ENCODE measurements at regions not wholly inside any gene's neighbourhood (a gene's known extent, or its start where the extent isn't known, plus 50 kb on each side); places are given as distances from the start of the nearest gene placed in this dataset.

DNA sequence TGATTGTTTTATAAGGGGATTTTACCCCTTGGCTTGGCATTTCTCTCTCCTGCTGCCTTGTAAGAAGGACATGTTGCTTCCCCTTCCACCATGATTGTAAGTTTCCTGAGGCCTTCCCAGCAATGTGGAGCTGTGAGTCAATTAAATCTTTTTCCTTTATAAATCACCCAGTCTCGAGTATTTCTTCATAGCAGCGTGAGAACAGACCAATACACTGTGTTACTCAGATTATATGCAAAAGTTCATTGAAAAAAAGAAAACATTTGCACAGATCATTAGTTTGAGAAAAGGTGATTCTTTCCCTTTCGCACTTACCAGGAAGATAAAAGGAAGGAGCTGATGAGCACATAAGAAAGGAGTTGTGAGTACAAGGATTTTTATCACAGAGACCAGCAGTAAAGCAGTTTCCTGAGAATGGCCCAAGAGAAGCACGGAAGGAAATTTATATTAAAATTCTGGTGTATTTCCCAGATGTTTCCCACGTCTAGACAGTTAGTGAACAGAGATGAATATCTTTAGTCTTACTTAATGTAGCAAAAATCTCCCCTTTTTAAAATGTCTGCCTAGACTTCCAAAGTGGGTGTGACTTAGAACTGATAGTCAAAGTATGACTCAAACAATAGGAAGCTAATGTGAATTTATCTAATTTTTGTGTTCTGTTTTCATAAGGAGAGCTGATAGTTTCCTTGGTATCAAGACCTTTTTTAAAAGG, 431.8 kb upstream of the SGCG start:
- Histone ChIP-seq H3K4me1 (no peaks in the 10 kb centered on the region), H3K27me3 (no peaks in the 10 kb centered on the region), H3K4me3 (no peak overlapping the region), H3K36me3 (no peaks in the 10 kb centered on the region), H3K27ac (no peak overlapping the region), H3K9me3 (peaks cover 0 to 5% (median 0%) of the 10 kb centered on the region in 4 donors)
- intact Hi-C loops (cut with DNase I; ENCODE audit: low total_unique reads): no loop called here
- peak in 1 of 2 donors; percentile 41 for DNase-seq
- TF ChIP-seq, protein P1, sequence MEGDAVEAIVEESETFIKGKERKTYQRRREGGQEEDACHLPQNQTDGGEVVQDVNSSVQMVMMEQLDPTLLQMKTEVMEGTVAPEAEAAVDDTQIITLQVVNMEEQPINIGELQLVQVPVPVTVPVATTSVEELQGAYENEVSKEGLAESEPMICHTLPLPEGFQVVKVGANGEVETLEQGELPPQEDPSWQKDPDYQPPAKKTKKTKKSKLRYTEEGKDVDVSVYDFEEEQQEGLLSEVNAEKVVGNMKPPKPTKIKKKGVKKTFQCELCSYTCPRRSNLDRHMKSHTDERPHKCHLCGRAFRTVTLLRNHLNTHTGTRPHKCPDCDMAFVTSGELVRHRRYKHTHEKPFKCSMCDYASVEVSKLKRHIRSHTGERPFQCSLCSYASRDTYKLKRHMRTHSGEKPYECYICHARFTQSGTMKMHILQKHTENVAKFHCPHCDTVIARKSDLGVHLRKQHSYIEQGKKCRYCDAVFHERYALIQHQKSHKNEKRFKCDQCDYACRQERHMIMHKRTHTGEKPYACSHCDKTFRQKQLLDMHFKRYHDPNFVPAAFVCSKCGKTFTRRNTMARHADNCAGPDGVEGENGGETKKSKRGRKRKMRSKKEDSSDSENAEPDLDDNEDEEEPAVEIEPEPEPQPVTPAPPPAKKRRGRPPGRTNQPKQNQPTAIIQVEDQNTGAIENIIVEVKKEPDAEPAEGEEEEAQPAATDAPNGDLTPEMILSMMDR (IDR thresholded peaks at IDR 0.05): no peak
- WGBS, 5 donors: 54 to 80% (median 67%) methylated on average over 5 of the region's 5 CpGs

DNA sequence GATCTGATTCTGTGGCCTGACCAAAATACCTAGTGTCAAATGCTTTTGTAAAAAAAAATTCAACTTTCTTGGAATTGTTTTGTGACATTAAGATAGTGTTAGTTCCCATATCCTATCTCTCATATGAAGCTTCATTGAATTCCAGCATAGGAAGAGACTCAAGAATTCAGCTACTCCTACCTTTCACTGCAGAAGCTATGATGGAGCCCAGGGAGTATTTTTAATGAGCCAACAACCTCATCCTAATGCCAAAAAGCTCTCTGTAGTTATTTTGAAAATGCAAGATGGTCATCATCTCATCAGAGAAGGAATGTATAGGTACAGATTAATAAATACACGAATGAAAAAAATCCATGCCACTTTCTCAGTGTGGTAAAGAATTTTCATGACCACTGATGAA, 431.2 kb upstream of the SGCG start:
- no peak for DNase-seq
- Histone ChIP-seq H3K27me3 (no peaks in the 10 kb centered on the region), H3K4me1 (no peaks in the 10 kb centered on the region), H3K36me3 (no peaks in the 10 kb centered on the region), H3K27ac (no peak overlapping the region), H3K4me3 (no peak overlapping the region), H3K9me3 (peaks cover 0 to 5% (median 0%) of the 10 kb centered on the region in 4 donors)
- TF ChIP-seq EP300 (IDR thresholded peaks at IDR 0.05) (no peak), POLR2AphosphoS5 (IDR thresholded peaks at IDR 0.05) (no peak), POLR2A (IDR thresholded peaks at IDR 0.05) (no peak)
- TF ChIP-seq, protein P1 (IDR thresholded peaks at IDR 0.05): no peak
- intact Hi-C loops (cut with DNase I; ENCODE audit: low total_unique reads): no loop called here
- WGBS, 5 donors: 79 to 89% (median 85%) methylated on average over 1 of the region's 1 CpG

DNA sequence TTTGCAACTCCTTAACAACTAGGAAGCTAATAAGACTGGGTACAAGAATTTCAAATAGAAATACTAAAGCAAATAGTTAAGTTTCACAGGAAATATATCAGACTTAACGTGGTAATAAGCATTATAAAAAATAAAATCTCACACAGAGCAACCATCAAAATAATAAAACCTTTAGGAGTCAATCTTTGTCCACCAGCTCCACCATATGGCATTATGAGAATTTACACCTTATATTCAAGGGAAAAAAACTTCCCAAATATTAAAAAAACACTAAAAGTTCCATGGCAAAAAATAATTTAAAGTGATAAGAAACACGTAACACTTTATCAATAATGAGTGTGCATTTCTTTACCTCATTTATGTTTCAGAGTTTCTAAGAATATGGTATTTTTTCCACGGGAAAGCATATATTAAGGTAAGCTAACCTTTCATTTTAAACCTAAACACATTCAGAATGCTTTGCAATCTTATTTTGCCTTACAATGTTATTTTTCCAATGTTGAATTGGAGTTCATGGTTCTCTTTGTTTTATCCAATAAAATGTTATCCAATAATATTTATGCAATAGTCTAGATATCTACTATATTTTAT, 423.2 kb upstream of the SGCG start:
- WGBS, 5 donors: 22 to 38% (median 32%) methylated on average over 3 of the region's 3 CpGs
- H3K36me3 ChIP-seq: no peaks in the 10 kb centered on the region
- intact Hi-C loops (cut with DNase I; ENCODE audit: low total_unique reads): no loop called here
- H3K4me3 ChIP-seq: no peak overlapping the region
- no peak overlapping the region for H3K27ac ChIP-seq
- peaks cover 0 to 5% (median 0%) of the 10 kb centered on the region in 4 donors for H3K9me3 ChIP-seq
- peak in 1 of 2 donors; percentile 53 for DNase-seq
- no peak for TF ChIP-seq EP300 (IDR thresholded peaks at IDR 0.05)
- TF ChIP-seq, protein P1 (IDR thresholded peaks at IDR 0.05): peak in 2 of 7 experiments; percentile 26 to 29
- no peaks in the 10 kb centered on the region for H3K4me1 ChIP-seq
- H3K27me3 ChIP-seq: no peaks in the 10 kb centered on the region

DNA sequence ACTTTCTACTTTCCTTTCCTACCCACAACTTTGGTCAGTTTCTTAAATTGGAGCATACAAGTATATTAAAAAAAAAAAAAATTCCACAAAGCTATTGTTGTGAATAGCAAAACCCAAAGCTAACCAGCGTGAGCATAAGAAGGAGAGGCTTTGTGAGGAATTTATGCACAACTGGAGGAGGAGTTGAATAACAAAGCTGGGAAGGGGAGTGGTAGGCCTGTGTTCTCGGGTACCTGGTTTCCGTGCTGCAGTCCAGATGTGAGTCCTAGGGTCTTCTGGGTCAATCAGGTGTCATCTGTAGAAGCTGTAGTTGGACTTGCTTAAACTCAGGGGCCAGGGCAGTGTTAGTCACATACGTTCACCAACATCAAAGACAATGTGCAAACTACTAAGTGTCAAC, 422.5 kb upstream of the SGCG start:
- DNase-seq: no peak
- Histone ChIP-seq H3K4me3 (no peak overlapping the region), H3K4me1 (no peaks in the 10 kb centered on the region), H3K9me3 (peaks cover 0 to 5% (median 0%) of the 10 kb centered on the region in 4 donors), H3K36me3 (no peaks in the 10 kb centered on the region), H3K27me3 (no peaks in the 10 kb centered on the region), H3K27ac (no peak overlapping the region)
- intact Hi-C loops (cut with DNase I; ENCODE audit: low total_unique reads): no loop called here
- WGBS, 5 donors: 77 to 85% (median 81%) methylated on average over 4 of the region's 4 CpGs
- TF ChIP-seq EP300 (IDR thresholded peaks at IDR 0.05) (no peak), POLR2A (IDR thresholded peaks at IDR 0.05) (no peak), POLR2AphosphoS5 (IDR thresholded peaks at IDR 0.05) (no peak)
- TF ChIP-seq, protein P1 (IDR thresholded peaks at IDR 0.05): no peak
